H1 (cell line): ENCODE measurements at regions not wholly inside any gene's neighbourhood (a gene's known extent, or its start where the extent isn't known, plus 50 kb on each side); places are given as distances from the start of the nearest gene placed in this dataset.

Source experiments
- CTCF ChIA-PET: fragments of 300-600 bp; sonication (Branson Sonifier 250); formaldehyde crosslinking; loops from one replicate; lab custom pipeline; 2021; ENCODE audit not compliant: partially characterized antibody; lab: Charles Lee
- POLR2A ChIA-PET: fragments of 300-600 bp; sonication (Branson Sonifier 250); formaldehyde crosslinking; loops from one replicate; lab custom pipeline; 2021; ENCODE audit warnings: inconsistent platforms; ENCODE audit not compliant: partially characterized antibody; lab: Charles Lee
- DNase-seq, 2 experiments: peaks; one replicate each; pipeline versions ENCODE4 v3.0.0 to v3.0.0-alpha.2; 2010 to 2022; ENCODE audit warnings: low spot score in 2 of 2, low read depth in 1 of 2, mixed read lengths in 1 of 2
- FAIRE-seq: peaks from 2 replicates; lab custom pipeline; 2011; peaks lifted over from hg19 to GRCh38; lab: Jason Lieb, UNC
- H2AFZ ChIP-seq: 2 replicates; pipeline ENCODE4 v1.8.1; 2012; ENCODE audit warnings: low read length, inconsistent platforms
- H2AK5ac ChIP-seq: 2 replicates; pipeline ENCODE4 v1.6.1; 2013; ENCODE audit warnings: low read depth, low read length
- H2BK120ac ChIP-seq: replicated peaks from 2 replicates; pipeline ENCODE3; 2013; ENCODE audit warnings: low read depth, low read length, inconsistent platforms
- H2BK12ac ChIP-seq: 2 replicates; pipeline ENCODE4 v1.6.1; 2013; ENCODE audit warnings: low read depth, low read length
- H2BK15ac ChIP-seq: 2 replicates; pipeline ENCODE4 v1.6.1; 2013; ENCODE audit warnings: low read length
- H2BK20ac ChIP-seq: 2 replicates; pipeline ENCODE4 v1.6.1; 2013; ENCODE audit warnings: low read length
- H2BK5ac ChIP-seq: 2 replicates; pipeline ENCODE4 v1.6.1; 2013; ENCODE audit warnings: low read depth, low read length
- H3K14ac ChIP-seq: 2 replicates; pipeline ENCODE4 v1.6.1; 2013; ENCODE audit warnings: inconsistent platforms; ENCODE audit not compliant: insufficient read length
- H3K18ac ChIP-seq: 2 replicates; pipeline ENCODE4 v1.6.1; 2013; ENCODE audit warnings: low read length; ENCODE audit errors: extremely low read depth
- H3K23ac ChIP-seq: 2 replicates; pipeline ENCODE4 v1.6.1; 2013; ENCODE audit warnings: inconsistent platforms; ENCODE audit not compliant: insufficient read length
- H3K23me2 ChIP-seq: 2 replicates; pipeline ENCODE4 v1.6.1; 2013; ENCODE audit warnings: low read depth, low read length
- H3K27ac ChIP-seq: 2 replicates; pipeline ENCODE4 v1.6.1; 2011; ENCODE audit warnings: low read depth, low read length, inconsistent platforms
- H3K27me3 ChIP-seq, 4 experiments: replicated peaks in 1 of 4; 1 replicate in 1 of 4; 2 replicates in 3 of 4; pipeline versions ENCODE4 v1.6.1 to v1.8.1; 2011 to 2013; ENCODE audit warnings: low read length in 3 of 4, mild to moderate bottlenecking in 3 of 4, inconsistent platforms in 2 of 4, mixed read lengths in 2 of 4, moderate library complexity in 1 of 4; ENCODE audit not compliant: control insufficient read depth in 3 of 4, insufficient read depth in 3 of 4; ENCODE audit errors: extremely low read depth in 1 of 4
- H3K36me3 ChIP-seq, 4 experiments: 2 replicates each; pipeline versions ENCODE4 v1.6.1 to v1.8.1; 2011 to 2013; ENCODE audit warnings: mild to moderate bottlenecking in 4 of 4, low read length in 3 of 4, moderate library complexity in 2 of 4, control low read depth in 1 of 4, inconsistent platforms in 1 of 4; ENCODE audit not compliant: insufficient read depth in 4 of 4, control insufficient read depth in 2 of 4
- H3K4ac ChIP-seq: replicated peaks from 2 replicates; pipeline ENCODE3; 2013; ENCODE audit warnings: low read length, low read depth, mixed read lengths, inconsistent platforms; ENCODE audit not compliant: insufficient read length
- H3K4me1 ChIP-seq, 4 experiments: replicated peaks in 1 of 4; 1 replicate in 1 of 4; 2 replicates in 3 of 4; pipeline versions ENCODE4 v1.6.1 to v1.8.1; 2011 to 2013; ENCODE audit warnings: low read length in 3 of 4, inconsistent platforms in 2 of 4, mixed read lengths in 1 of 4; ENCODE audit not compliant: insufficient read depth in 4 of 4, control insufficient read depth in 3 of 4
- H3K4me2 ChIP-seq, 2 experiments: 2 replicates each; pipeline versions ENCODE4 v1.6.1 to v1.8.1; 2011 to 2013; ENCODE audit warnings: low read depth in 2 of 2, low read length in 2 of 2, control low read depth in 1 of 2, inconsistent platforms in 1 of 2, mild to moderate bottlenecking in 1 of 2; ENCODE audit not compliant: insufficient read depth in 1 of 2
- H3K4me3 ChIP-seq, 4 experiments: fragments of 200-600, 300-600 bp in 1 of 4; sonication (generic), shearing (Covaris generic), sonication (Bioruptor Twin) in 1 of 4; 2 replicates each; pipeline versions ENCODE4 v1.5.1 to v1.8.1; 2011 to 2016; ENCODE audit warnings: low read length in 4 of 4, low read depth in 3 of 4, control low read depth in 2 of 4, inconsistent platforms in 2 of 4, mild to moderate bottlenecking in 2 of 4, mixed read lengths in 1 of 4, moderate library complexity in 1 of 4; ENCODE audit not compliant: insufficient read depth in 2 of 4; ENCODE audit errors: extremely low read depth in 1 of 4
- H3K56ac ChIP-seq: replicated peaks from 2 replicates; pipeline ENCODE3; 2013; ENCODE audit warnings: low read depth, mild to moderate bottlenecking, mixed read lengths, low read length, inconsistent platforms; ENCODE audit not compliant: insufficient read length
- H3K79me1 ChIP-seq: 2 replicates; pipeline ENCODE4 v1.6.1; 2013; ENCODE audit warnings: low read depth, low read length, control low read depth
- H3K79me2 ChIP-seq, 2 experiments: 2 replicates each; pipeline versions ENCODE4 v1.6.1 to v1.8.1; 2012 to 2013; ENCODE audit warnings: low read length in 2 of 2, mild to moderate bottlenecking in 2 of 2, inconsistent platforms in 1 of 2; ENCODE audit not compliant: insufficient read depth in 2 of 2, control insufficient read depth in 1 of 2
- H3K9ac ChIP-seq, 4 experiments: replicated peaks in 1 of 4; 1 replicate in 1 of 4; 2 replicates in 3 of 4; pipeline versions ENCODE4 v1.6.1 to v1.8.1; 2011 to 2013; ENCODE audit warnings: low read depth in 3 of 4, low read length in 3 of 4, control low read depth in 2 of 4, mild to moderate bottlenecking in 2 of 4, moderate library complexity in 2 of 4, inconsistent platforms in 1 of 4; ENCODE audit errors: extremely low read depth in 1 of 4
- H3K9me3 ChIP-seq, 2 experiments: 2 replicates each; pipeline versions ENCODE4 v1.6.1 to v1.8.1; 2012 to 2013; ENCODE audit warnings: mild to moderate bottlenecking in 2 of 2, moderate library complexity in 2 of 2, control low read depth in 1 of 2, inconsistent platforms in 1 of 2, low read depth in 1 of 2, low read length in 1 of 2, mixed read lengths in 1 of 2; ENCODE audit not compliant: insufficient read depth in 2 of 2
- H4K20me1 ChIP-seq, 2 experiments: replicated peaks in 1 of 2; 2 replicates each; pipeline versions ENCODE3 to v1.8.1; 2011 to 2013; ENCODE audit warnings: inconsistent platforms in 2 of 2, low read length in 2 of 2, mild to moderate bottlenecking in 1 of 2; ENCODE audit not compliant: insufficient read depth in 2 of 2, control insufficient read depth in 1 of 2
- H4K5ac ChIP-seq: 2 replicates; pipeline ENCODE4 v1.6.1; 2013; ENCODE audit warnings: low read length, low read depth, mixed read lengths, inconsistent platforms; ENCODE audit not compliant: insufficient read length
- H4K8ac ChIP-seq: 2 replicates; pipeline ENCODE4 v1.8.0; 2013; ENCODE audit warnings: mild to moderate bottlenecking, moderate library complexity, low read length, inconsistent platforms; ENCODE audit not compliant: insufficient read depth; ENCODE audit errors: extremely low read depth
- H4K91ac ChIP-seq: replicated peaks from 2 replicates; pipeline ENCODE3; 2013; ENCODE audit warnings: low read length, mixed read lengths, inconsistent platforms; ENCODE audit not compliant: insufficient read length
- SUZ12 ChIP-seq: fragments of 200-600 bp; sonication (generic); IDR thresholded peaks from 2 replicates; pipeline ENCODE4 v1.6.1; 2012; ENCODE audit warnings: mild to moderate bottlenecking, inconsistent platforms, low read length, moderate library complexity, mixed read lengths
- WGBS, 2 experiments: shearing (Covaris generic) in 1 of 2; methylation state at CpG; one replicate each; pipeline versions ENCODE4 v1.1.6 to v1.1.7; 2013 to 2015; ENCODE audit warnings: low lambda C conversion rate in 2 of 2, mixed read lengths in 2 of 2, inconsistent platforms in 1 of 2, low coverage in 1 of 2, missing lambda C conversion rate in 1 of 2; ENCODE audit not compliant: insufficient replicate concordance in 2 of 2, insufficient coverage in 1 of 2, insufficient read length in 1 of 2; ENCODE audit errors: extremely low coverage in 1 of 2, missing lambda C conversion rate in 1 of 2; 5-methylcytosine and 5-hydroxymethylcytosine counted together

DNA sequence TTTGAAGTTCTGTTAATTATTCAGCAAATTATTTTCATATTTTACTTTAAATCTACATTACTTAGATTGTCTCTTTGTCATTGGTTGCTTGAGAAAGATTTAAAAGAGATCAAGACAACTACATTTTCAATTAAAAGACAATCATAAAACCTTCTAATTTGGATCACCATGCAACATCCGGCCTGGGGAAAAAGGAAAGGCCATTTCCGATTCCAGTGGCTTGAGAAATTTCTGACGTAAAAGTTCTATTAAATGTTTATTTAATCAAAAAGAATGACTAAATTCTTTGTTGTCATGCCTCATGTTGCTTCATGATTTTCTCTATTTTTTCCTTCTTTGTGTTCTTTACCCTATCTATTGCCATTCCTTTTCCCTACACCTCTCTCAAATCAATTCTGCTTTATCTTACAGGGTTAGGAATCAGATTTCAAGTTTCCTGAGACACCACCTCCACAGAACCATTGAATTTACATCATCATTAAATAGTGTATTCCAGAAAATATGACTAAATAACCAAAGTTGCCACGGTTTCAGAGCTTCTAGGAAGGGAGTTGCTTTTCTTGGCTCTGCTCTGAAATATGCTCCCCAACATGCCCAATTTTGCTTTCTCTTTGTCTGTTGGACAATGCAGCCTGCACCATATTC lies 124.6 kb upstream of the ACSL4 start:
- H3K79me1 ChIP-seq = no peaks in the 10 kb centered on the region
- no peak overlapping the region for H4K8ac ChIP-seq
- H2AFZ ChIP-seq = no peak overlapping the region
- no peaks in the 10 kb centered on the region for H3K23me2 ChIP-seq
- no peaks in the 10 kb centered on the region for H3K79me2 ChIP-seq
- no peak overlapping the region for H3K4ac ChIP-seq
- no peaks in the 10 kb centered on the region for H4K20me1 ChIP-seq
- H4K91ac ChIP-seq = no peak overlapping the region
- H2AK5ac ChIP-seq = no peak overlapping the region
- no peaks in the 10 kb centered on the region for H3K4me1 ChIP-seq
- H3K27me3 ChIP-seq = no peaks in the 10 kb centered on the region
- POLR2A ChIA-PET = no interaction called here
- H3K14ac ChIP-seq = no peak overlapping the region
- H3K9me3 ChIP-seq = no peaks in the 10 kb centered on the region
- no peak overlapping the region for H2BK120ac ChIP-seq
- H3K36me3 ChIP-seq = no peaks in the 10 kb centered on the region
- 93% methylated on average over 4 of the region's 4 CpGs; no CpG with 5 or more reads in 1 of the 2 experiments for WGBS, 2 experiments
- H3K56ac ChIP-seq = no peak overlapping the region
- H3K4me3 ChIP-seq = no peak overlapping the region
- H4K5ac ChIP-seq = no peak overlapping the region
- H3K4me2 ChIP-seq = no peak overlapping the region
- CTCF ChIA-PET = interaction anchor here (0.6 to 3.0 kb wide), 21 partner anchors 14 to 223 kb away, joined by 3 to 28 read pairs (median 4); partner anchors contain the start of gene ACSL4
- H3K23ac ChIP-seq = no peak overlapping the region
- no peak overlapping the region for H2BK20ac ChIP-seq
- H3K27ac ChIP-seq = no peak overlapping the region
- H3K18ac ChIP-seq = no peak overlapping the region
- no peak overlapping the region for H2BK12ac ChIP-seq
- H2BK15ac ChIP-seq = no peak overlapping the region
- DNase-seq (no peak), FAIRE-seq (no peak)
- H3K9ac ChIP-seq = no peak overlapping the region
- H2BK5ac ChIP-seq = no peak overlapping the region
- no peak for TF ChIP-seq SUZ12
